Testis (tissue), 2 donors: ENCODE measurements at regions not wholly inside any gene's neighbourhood (a gene's known extent, or its start where the extent isn't known, plus 50 kb on each side); places are given as distances from the start of the nearest gene placed in this dataset.

Experiments
- DNase-seq: peaks from one replicate; pipeline ENCODE4 v3.0.0-alpha.2; 2019
- H3K27ac ChIP-seq, 2 donors: fragments of 200-600 bp; sonication (generic); one replicate each; pipeline ENCODE4 v1.5.1; 2019
- H3K27me3 ChIP-seq: fragments of 200-600 bp; sonication (generic); one replicate; pipeline ENCODE4 v1.5.1; 2019
- H3K36me3 ChIP-seq: fragments of 200-600 bp; sonication (generic); one replicate; pipeline ENCODE4 v1.5.1; 2017; ENCODE audit warnings: low read depth; ENCODE audit errors: missing control alignments
- H3K4me1 ChIP-seq: fragments of 200-600 bp; sonication (generic); one replicate; pipeline ENCODE4 v1.5.1; 2019
- H3K4me3 ChIP-seq, 2 donors: fragments of 200-600 bp; sonication (generic); one replicate each; pipeline ENCODE4 v1.5.1; 2017 to 2019
- H3K9me3 ChIP-seq: fragments of 200-600 bp; sonication (generic); one replicate; pipeline ENCODE4 v1.5.1; 2017
- CTCF ChIP-seq, 3 experiments: fragments of 450-650 bp in 2 of 3; fragments of 200-600 bp in 1 of 3; sonication (generic) in 1 of 3; IDR thresholded peaks; one replicate each; pipeline ENCODE4 v1.5.1; 2016 to 2019; ENCODE audit warnings: antibody characterized with exemption in 3 of 3, mild to moderate bottlenecking in 2 of 3, moderate library complexity in 1 of 3
- POLR2A ChIP-seq: fragments of 450-650 bp; IDR thresholded peaks from one replicate; pipeline ENCODE4 v1.6.1; 2017; ENCODE audit warnings: antibody characterized with exemption, mild to moderate bottlenecking, moderate library complexity
- WGBS, 2 donors: methylation state at CpG; one replicate each; pipeline ENCODE4 v1.1.5; 2018; 5-methylcytosine and 5-hydroxymethylcytosine counted together
- intact Hi-C: fragments of 100-400 bp; cut with DNase I; formaldehyde crosslinking; loops from one replicate; pipeline ENCODE4 v1.15.1; 2023; ENCODE audit warnings: low total_unique reads

GRCh38 chr12:58584880-58585279 is 335.4 kb downstream of the LRIG3 start:
- peak overlapping the region in 1 of 2 donors; percentile 8 for H3K27ac ChIP-seq
- WGBS, 2 donors, result 94 to 96% methylated on average over 2 of the region's 2 CpGs
- TF ChIP-seq CTCF (IDR thresholded peaks at IDR 0.05) (no peak), POLR2A (no peak)
- H3K4me1 ChIP-seq, result no peaks in the 10 kb centered on the region
- no peak overlapping the region for H3K4me3 ChIP-seq
- H3K36me3 ChIP-seq, result no peaks in the 10 kb centered on the region
- no peaks in the 10 kb centered on the region for H3K9me3 ChIP-seq
- H3K27me3 ChIP-seq, result no peaks in the 10 kb centered on the region
- intact Hi-C loops, result no loop called here
- no peak for DNase-seq

GRCh38 chr12:58586762-58587161 is 333.5 kb downstream of the LRIG3 start:
- H3K27me3 ChIP-seq, result no peaks in the 10 kb centered on the region
- H3K4me3 ChIP-seq, result no peak overlapping the region
- H3K9me3 ChIP-seq, result no peaks in the 10 kb centered on the region
- no peaks in the 10 kb centered on the region for H3K4me1 ChIP-seq
- intact Hi-C loops, result no loop called here
- DNase-seq, result no peak
- no peak overlapping the region for H3K27ac ChIP-seq
- TF ChIP-seq POLR2A (no peak), CTCF (IDR thresholded peaks at IDR 0.05) (no peak)
- no peaks in the 10 kb centered on the region for H3K36me3 ChIP-seq
- 52 to 55% methylated on average over 3 of the region's 3 CpGs for WGBS, 2 donors

GRCh38 chr12:58588770-58589169 is 331.5 kb downstream of the LRIG3 start:
- no peak overlapping the region for H3K27ac ChIP-seq
- DNase-seq, result no peak
- H3K4me1 ChIP-seq, result peaks cover 8% of the 10 kb centered on the region
- WGBS, 2 donors, result 63 to 69% methylated on average over 3 of the region's 3 CpGs
- intact Hi-C loops, result no loop called here
- H3K36me3 ChIP-seq, result no peaks in the 10 kb centered on the region
- no peak for TF ChIP-seq CTCF (IDR thresholded peaks at IDR 0.05)
- TF ChIP-seq POLR2A, result no peak
- no peaks in the 10 kb centered on the region for H3K27me3 ChIP-seq
- no peak overlapping the region for H3K4me3 ChIP-seq
- no peaks in the 10 kb centered on the region for H3K9me3 ChIP-seq

GRCh38 chr12:58592475-58593207 is 327.7 kb downstream of the LRIG3 start:
- peak; percentile 54 for DNase-seq
- H3K27ac ChIP-seq, result peak overlapping the region; percentile 32 to 64
- intact Hi-C loops, result no loop called here
- 38 to 39% methylated on average over 4 of the region's 4 CpGs for WGBS, 2 donors
- no peak for TF ChIP-seq CTCF (IDR thresholded peaks at IDR 0.05)
- no peak for TF ChIP-seq POLR2A
- H3K27me3 ChIP-seq, result no peaks in the 10 kb centered on the region
- no peaks in the 10 kb centered on the region for H3K36me3 ChIP-seq
- no peaks in the 10 kb centered on the region for H3K9me3 ChIP-seq
- H3K4me3 ChIP-seq, result no peak overlapping the region
- H3K4me1 ChIP-seq, result peaks cover 11% of the 10 kb centered on the region
